GDM1 (cell line): ENCODE measurements at regions not wholly inside any gene's neighbourhood (a gene's known extent, or its start where the extent isn't known, plus 50 kb on each side); places are given as distances from the start of the nearest gene placed in this dataset.
"Not testable (repeated sequence)": the region's sequence is repeated elsewhere in the genome, so short reads cannot be mapped to it uniquely, and the experiment has no call there.

Experiments
- DNase-seq: peaks from one replicate; lab custom pipeline; 2025; lab: John Stamatoyannopoulos, UW

DNA sequence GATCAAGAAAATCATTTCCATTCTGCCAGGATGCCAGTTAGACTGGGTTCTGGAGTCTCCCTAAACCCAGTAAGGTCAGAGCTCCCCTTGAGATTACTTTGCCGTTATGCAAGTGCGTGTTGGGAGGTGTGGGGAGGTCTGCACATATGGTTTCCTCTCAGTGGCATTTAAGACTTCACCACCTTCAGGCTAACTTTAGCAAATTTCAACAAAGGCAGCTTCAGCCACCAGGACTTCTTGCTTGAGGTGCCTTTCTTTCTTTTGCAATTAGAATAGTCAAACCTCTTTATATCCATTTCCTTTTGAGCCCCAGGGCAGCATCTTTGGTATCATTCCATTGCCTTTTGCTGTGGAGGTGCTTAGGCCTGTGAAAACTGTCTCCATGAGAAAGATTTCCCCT lies 117.2 kb upstream of the CCND2 start:
- no peak for DNase-seq

DNA sequence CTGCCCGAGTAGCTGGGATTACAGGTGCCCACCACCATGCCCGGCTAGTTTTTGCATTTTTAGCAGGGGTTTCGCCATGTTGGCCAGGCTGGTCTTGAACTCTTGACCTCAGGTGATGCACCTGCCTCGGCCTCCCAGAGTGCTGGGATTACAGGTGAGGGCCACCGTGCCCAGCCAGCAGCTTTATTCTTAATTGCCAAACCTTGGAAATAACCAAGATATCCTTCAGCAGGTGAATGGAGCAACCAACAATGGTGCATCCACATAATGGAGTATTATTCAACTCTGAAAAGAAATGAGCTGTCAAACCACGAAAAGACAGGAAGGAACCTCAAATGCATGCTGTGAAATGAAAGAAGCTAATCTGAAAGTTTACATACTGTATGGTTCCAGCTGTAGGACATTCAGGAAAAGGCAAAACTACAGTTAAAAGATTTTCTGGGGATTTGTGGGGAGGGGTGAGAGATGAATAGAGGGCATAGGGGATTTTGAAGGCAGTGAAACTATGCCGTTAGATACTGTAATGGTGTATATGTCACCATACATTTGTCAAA lies 118.8 kb upstream of the CCND2 start:
- no peak for DNase-seq

DNA sequence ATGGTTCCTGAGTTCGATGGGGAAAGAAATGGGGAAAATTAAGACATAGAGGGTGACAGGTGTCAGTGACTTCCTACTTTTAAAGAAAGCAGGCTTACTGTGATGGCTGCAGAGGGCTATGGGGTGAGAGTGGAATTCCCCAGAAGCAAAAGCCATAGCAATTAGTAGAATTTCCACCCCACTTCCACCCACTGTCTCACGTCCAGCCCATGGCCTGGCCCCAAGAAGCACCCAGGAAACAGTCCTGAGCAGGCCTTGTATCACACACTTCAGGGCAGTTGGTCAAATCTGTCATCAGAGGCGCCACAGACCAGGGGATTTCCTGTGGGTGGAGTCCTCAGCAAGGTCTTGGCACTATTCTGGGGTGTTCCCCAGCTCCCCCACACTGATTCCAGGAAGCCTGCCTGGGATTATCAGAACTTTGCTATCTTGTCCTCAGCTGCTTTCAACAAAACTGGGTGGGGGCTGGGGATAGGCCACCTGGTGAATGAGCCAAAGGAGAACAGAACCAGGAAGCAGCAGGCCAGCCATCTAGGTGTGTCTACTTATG lies 120.1 kb upstream of the CCND2 start:
- DNase-seq, result no peak

DNA sequence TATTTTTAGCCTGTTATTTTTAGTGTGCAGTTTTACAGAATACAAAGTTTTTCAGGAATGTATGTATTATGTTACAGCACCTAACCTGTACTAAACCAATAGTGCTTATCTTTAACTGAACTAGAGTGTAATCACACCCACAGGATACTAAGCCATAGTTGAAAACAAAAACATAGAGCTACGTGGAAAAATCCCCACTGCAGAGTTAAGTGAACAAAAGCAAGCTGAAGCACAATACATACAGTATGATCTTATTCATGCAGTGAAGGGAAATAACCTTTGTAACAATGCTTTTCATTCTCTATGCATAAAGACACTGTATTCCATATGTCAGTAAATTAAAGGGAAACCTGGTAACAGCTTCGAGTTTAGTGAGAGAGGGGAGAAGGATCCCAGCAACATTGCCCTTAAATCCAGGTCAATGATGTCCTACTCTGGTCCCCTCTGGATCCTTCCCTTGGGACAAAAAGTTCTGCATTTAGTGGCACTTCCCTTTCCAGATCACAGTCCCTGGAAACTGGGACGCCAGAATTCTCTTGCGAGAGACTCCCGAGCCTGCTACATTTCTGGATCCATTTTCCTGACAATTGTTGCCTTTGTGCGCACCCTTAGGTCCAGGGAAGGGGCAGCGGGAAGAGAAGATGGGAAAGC lies 121.3 kb upstream of the CCND2 start:
- DNase-seq, result no peak

DNA sequence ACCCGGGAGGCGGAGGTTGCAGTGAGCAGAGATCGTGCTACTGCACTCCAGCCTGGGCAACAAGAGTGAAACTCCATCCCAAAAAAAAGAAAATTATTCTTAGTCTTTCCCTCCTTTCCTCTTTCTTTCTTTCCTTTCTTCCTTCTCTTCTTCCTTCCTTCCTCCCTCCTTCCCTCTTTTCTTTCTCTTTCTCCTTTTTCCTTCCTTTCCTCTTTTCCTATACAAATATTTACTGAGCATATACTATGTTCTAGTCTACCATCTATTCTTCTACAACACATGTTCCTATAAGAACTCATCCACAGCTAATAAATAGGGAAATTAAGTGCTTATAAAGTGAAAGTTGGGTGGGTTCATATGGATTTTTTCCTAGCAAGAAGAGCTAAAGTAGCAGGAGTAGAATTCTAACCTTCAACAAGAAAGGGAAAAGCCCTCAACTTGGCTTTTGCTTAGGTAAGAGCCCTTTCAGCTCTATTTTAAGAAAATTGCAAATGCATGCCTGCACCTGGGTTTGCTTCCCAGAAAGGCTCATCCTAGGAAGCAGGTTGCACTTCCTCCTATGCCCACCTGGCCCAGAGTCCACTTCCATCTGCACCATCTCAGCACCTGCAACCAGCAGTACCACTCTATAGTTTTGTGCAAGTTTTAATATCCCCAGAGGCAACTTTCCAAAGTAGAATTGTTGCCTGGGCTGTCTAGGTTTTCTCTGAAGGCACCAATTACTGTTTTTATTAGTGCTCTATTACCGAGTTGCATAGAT lies 122.0 kb upstream of the CCND2 start:
- DNase-seq, result no peak

DNA sequence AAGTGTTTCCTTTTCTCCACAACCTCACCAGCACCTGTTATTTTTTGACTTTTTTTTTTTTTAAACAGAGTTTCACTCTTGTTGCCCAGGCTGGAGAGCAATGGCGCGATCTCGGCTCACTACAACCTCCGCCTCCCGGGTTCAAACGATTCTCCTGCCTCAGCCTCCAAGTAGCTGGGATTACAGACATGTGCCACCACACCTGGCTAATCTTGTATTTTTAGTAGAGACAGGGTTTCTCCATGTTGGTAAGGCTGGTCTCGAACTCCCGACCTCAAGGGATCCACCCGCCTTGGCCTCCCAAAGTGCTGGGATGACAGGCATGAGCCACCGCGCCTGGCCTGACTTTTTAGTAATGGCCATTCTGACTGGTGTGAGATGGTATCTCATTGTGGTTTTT lies 123.2 kb upstream of the CCND2 start:
- DNase-seq, result not testable (repeated sequence)

DNA sequence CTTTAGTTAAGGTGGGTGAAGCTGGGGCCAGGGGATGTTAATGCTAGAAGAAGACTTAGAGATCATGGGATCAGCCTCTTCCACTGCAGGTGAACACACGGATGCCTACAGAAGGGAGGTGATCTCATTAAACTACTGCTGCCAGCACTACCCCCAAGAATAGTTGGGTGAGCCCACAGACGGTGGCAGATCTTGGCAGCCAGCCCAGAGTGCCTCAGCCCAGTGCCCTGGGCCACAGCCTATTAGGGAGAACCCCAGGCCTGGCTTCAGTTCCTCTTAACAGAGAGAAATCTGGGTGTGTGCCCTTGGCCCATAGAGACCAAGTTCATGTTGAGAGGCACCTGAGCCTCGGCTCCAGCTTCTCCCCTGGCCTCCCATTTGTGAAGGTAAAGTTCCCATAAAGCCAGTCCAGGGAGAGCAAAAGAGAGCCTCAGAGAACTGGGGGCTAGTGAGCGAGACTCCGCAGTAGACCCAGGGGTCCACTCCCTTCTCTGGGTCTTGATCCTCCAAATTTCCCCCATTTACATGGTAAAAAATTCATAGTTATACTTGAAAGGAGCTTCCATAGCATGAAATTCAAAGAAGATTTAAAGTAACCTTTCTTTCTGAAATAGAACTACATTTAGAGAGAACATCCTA lies 125.0 kb upstream of the CCND2 start:
- DNase-seq, result peak; percentile 41

DNA sequence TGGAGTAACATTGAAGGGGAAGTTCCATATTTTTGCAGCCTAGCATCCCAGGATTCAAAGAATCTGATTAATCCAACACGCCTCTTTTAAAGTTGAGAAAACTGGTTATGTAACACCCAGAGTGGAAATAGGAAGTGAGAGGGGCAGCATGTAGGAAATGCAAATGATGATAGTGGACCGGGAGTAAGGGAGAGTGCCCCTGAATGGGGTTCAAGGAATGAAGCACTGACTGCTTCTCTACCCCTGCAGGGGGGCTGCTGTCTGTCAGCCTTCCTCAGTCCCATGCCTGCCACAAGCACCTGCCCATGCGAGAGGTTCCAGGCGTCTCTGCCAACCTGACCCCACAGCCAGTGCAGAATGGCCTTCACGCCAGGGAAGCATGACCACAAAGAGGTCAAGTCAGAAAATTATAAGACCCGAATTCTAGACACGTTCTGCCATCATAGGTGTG lies 126.5 kb upstream of the CCND2 start:
- DNase-seq, result no peak

DNA sequence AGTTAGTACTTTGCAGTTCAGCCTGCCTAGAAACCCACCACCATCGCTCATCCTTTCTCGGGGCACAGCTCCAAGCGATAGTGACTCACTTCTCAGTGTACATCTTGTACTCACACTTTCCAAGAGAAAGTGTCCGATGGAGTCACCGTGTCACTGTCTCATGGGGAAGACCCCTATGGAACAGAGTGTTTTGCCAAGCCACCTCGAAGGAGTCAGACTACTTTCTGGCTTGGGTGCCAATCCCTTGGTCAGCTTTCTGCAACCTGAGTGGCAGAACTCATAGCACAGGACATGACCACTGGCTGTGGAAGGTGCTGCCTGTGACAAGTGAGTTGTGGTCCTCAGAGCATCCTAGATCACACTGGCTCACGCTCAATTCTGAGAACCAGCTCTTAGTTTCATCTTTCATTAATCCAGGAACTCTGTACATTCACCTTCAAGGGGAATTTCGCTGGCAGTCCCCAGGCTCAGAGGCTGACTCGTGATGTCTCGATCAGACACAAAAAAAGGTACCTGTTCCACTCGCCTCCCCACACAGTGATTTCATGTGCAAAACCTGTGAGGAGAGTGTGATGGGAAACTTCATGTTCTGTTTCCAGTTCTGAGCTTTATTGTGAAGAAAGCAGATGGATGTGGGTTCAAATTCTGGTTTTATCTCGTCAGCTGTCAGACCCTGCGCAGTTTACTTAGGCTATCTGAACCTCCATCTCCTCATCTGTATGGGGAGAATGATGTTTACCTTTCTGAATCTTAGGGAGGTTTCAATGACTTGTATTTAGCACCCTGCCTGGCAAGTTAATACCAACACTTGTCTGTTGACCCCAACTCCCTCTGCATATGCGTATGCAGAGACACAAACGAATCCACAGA lies 127.3 kb upstream of the CCND2 start:
- DNase-seq, result no peak

DNA sequence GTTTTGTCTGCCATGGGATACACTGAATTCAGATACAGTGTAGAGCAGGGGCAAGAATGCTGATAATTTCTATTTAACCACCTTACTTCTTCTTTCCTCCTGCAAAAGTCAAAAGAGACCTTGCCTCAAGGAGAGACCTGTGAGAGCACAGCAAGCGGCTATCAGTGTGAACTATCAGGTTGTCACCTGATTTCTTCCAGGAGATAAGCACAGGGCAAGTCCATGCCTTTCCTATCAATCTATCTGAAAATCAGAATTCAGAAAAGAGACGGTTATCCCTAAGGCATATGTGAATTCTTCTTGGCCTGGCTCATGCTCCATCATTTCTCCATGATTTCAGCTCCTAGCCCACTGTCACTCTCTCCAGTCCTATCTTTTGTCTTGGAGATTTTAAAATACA lies 128.9 kb upstream of the CCND2 start:
- DNase-seq, result no peak

DNA sequence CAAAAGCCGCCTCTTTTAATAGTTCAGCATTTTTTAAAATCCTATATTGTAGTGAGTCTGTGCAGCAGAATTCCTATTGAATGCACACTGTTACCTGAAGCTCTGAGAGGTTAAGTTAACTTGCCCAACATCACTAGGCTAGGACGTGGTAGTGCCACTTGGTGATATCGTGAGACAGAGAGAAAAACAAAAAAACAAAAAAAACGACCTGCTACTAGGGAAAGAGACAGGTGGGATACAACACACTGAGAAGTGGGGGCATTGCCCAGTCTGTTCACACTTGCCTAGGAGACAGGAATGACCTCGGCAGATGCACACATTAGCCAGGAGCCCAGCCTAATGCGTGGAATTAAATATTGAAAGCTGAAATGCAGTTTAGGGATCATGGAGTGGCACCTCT lies 129.7 kb upstream of the CCND2 start:
- DNase-seq, result no peak

DNA sequence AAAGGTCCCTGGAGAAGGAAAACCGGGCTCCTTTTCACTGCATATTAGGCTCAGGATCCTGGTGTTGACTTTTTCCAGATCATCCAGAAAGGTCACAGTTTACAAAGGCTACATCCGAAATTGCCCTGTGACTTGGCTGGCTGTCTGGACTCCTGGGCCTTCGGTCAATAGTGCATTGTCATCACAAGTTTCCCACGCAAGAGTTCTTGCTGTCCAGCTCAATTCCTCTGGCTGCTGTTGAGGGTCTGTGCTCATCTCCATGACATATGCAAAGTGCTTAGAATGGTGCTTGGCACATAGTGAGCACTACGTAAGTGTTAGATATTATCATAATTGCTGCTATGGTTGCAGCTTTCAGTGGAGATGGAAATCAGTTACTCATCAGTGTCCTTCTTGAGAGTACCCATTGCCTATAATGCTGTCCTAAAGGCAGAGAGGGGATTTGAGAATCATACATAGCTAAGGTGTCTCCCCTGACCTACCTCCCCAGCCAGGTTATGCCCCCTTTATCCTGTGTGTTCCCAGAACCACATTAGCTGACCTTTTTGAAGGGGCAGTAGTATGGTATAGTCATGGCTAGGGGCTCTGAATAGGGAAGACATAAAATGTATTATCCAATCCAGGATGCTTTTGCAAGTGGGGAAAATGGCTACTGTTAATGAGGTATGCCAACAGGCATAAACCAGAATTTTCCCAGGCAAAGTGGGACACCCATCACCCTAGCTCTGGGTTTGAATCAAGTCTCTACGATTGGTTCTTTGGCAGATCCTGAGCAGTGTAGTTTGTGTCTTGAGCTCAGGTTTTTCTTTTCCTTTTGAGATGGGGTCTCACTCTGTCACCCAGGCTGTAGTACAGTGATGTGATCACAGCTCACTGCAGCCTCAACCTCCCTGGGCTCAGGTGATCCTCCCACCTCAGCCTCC lies 132.0 kb upstream of the CCND2 start:
- DNase-seq, result no peak

DNA sequence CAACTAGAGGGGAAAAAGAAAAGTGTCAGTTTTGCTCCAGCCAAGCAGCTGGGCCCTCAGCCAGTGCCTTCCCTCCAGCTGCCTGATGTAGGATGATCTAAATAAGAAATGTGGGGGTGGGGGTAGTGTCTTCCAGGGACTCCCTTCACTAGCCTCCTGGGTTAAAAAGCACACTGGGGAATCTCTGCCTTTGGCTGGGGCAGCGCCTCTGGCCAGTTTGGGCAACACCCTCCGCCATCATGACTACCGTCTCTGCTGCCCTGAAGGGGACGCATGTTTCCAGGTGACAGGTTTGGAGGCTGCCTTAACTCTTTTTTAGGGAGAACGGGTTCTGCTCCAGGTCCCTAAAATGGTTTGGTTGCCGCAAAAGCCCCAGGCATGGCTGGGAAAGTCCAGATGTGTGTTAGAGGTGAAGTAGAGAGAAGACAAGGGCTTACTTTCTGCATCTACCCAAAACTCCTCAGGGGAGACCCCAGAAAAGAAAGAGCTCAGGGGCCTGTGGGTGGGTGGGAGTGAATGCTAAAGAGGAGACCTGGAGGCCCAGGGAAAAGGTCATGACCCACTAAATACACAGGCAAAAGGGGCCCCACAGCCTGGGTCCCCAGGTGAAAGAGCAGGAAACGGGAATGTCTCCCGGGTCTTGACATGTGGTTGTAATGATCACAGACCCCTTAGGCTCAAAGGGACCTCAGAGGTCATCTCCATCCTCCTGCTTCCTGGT lies 132.8 kb upstream of the CCND2 start:
- no peak for DNase-seq

DNA sequence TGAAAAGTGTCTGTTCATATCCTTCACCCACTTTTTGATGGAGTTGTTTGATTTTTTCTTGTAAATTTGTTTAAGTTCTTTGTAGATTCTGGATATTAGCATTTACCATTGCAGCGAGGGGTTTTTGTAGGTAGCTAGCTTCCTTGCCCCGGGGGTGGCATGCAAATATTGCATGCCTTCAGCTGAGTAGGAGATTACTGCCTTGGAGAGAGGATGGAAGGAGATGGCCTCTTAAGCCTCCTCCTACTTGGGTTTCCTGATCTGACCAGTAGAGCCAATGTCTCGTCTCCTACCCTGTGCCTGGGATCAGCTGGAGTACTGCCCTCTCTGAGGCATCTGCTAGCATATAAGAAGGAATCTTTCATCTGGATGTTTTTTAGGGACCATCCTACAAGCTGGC lies 134.4 kb upstream of the CCND2 start:
- DNase-seq, result no peak

DNA sequence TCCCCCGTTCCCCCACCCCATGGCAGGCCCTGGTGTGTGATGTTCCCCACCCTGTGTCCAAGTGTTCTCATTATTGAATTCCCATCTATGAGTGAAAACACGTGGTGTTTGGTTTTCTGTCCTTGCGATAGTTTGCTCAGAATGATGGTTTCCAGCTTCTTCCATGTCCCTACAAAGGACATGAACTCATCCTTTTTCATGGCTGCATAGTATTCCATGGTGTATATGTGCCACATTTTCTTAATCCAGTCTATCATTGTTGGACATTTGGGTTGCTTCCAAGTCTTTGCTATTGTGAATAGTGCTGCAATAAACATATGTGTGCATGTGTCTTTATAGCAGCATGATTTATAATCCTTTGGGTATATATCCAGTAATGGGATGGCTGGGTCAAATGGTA lies 135.0 kb upstream of the CCND2 start:
- not testable (repeated sequence) for DNase-seq

DNA sequence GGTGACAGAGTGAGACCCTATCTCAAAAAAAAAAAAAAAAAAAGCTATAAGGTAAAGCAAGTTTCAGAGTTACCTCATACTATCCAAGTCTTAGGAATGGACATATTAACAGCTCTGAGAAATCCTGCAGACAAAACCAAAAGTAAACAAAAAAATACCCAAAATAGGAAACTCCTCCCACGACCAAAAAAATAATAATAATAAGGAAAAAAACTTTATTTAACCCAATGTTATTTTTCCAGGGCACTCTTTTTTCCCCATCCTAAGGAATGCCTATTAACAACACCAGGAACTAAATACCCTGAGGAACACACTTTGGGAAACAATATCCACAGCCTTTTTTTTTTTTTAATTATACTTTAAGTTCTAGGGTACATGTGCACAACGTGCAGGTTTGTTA lies 135.5 kb upstream of the CCND2 start:
- no peak for DNase-seq

DNA sequence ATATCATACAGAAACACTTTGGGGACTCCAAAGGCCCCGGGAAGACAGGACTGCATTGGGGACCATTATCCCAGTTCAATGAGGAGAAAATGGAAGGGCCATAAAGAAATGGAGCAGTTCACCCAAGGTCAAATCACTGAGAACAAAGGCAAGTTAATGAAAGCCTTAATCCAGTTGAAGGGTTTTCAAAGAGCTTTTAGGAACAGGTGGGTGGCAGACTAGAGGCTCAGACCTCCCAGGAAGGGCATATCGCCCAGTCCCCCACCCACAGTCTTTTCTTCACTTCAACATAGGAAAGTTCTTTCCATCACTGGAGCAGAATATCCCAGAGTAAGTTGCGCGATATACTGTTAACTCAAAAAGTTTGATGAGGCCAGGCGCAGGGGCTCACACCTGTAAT lies 136.1 kb upstream of the CCND2 start:
- DNase-seq, result no peak

DNA sequence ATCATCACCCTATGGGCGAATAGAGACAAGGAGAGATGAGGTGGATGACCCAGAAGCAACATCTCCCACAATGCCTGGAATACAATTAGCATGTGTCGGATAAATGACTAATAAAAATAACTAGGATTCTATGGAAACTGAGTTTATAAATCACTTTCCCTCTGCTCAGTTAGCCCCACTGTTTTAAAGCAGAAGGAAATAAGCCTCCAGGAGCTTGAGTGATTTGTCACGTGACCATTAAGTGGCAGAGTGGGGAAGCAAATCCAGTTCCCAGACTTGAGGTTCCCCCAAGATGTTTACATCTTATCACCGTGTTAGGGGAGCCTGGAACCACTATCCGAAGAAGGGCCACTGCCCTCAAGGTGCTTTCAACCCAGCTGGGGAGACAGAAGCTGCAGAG lies 136.5 kb upstream of the CCND2 start:
- no peak for DNase-seq

DNA sequence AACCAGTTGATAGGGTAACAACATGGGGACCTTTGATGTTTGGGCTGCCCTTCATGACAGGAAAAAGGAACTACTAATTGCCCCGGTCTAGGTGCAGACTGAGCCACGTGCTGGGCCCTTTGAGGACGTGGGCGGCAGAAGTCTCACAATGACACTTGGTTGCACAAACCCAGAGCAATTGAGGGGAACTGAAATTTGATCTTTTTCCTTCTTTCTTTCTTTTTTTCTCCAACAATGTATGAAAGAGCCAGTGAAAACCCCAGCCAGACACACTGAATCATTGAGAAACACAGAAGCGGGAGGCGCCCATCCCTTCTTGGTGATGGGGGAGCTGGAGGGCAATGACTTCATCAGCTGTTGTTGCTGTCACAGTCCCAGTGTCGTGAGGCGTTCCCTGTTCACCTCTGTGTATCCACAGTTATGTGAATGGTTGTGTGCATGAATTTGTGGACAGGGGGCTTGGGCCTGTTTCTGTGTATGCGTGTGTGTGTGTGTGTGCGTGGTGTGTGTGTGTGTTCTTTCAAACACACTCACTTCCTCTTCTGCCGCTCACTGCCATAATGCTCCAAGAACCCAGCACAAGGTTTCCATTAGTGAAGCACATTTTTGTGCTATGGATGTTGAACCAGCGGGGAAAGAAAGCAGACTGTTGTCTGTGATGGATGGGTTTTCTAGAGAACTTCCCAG lies 137.5 kb upstream of the CCND2 start:
- DNase-seq, result peak; percentile 51
